WTC11 (cell line): ENCODE measurements at regions not wholly inside any gene's neighbourhood (a gene's known extent, or its start where the extent isn't known, plus 50 kb on each side); places are given as distances from the start of the nearest gene placed in this dataset.

Experiments
- ATAC-seq: fragments of 200-7000 bp; cut with Tn5 transposase; 2 replicates; pipeline ENCODE4 v1.10.0; 2021; ENCODE audit warnings: mild to moderate bottlenecking, moderate library complexity
- CTCF ChIA-PET: fragments of 300-600 bp; sonication (Branson Sonifier 250); formaldehyde crosslinking; loops from one replicate; lab custom pipeline; 2021; ENCODE audit warnings: antibody characterized with exemption; lab: Charles Lee
- POLR2A ChIA-PET: fragments of 350-600 bp; sonication (Branson Sonifier 250); formaldehyde crosslinking; loops from one replicate; lab custom pipeline; 2021; ENCODE audit warnings: antibody characterized with exemption; lab: Charles Lee
- DNase-seq: peaks from one replicate; pipeline ENCODE4 v3.0.0; 2021; ENCODE audit warnings: low spot score
- H3K27ac Mint-ChIP-seq: 2 replicates; pipeline ENCODE4 v1.8.0; 2021; ENCODE audit warnings: mixed read lengths
- H3K27me3 Mint-ChIP-seq: 2 replicates; pipeline ENCODE4 v1.8.0; 2021; ENCODE audit warnings: low read depth, mild to moderate bottlenecking, moderate library complexity, mixed read lengths
- H3K36me3 Mint-ChIP-seq: 2 replicates; pipeline ENCODE4 v1.8.0; 2021; ENCODE audit warnings: mixed read lengths
- H3K4me1 Mint-ChIP-seq: 2 replicates; pipeline ENCODE4 v1.8.0; 2022; ENCODE audit warnings: mixed read lengths
- H3K4me3 Mint-ChIP-seq: 2 replicates; pipeline ENCODE4 v1.8.0; 2021; ENCODE audit warnings: mild to moderate bottlenecking, moderate library complexity, mixed read lengths
- H3K9me3 Mint-ChIP-seq: 2 replicates; pipeline ENCODE4 v1.8.0; 2021; ENCODE audit warnings: mixed read lengths
- CREM ChIP-seq: sonication (generic); formaldehyde crosslinking; IDR thresholded peaks from 2 replicates; pipeline ENCODE4 v1.8.1; 2022; ENCODE audit warnings: mild to moderate bottlenecking, missing genetic modification reagents, moderate library complexity
- HMGA2 ChIP-seq: fragments of 250-450 bp; sonication (Bioruptor Pico); IDR thresholded peaks from 2 replicates; pipeline ENCODE4 v1.4.0; 2021; ENCODE audit warnings: mild to moderate bottlenecking, moderate library complexity
- MXD4 ChIP-seq: fragments of 250-450 bp; sonication (Bioruptor Pico); IDR thresholded peaks from 2 replicates; pipeline ENCODE4 v1.8.0; 2021; ENCODE audit warnings: mild to moderate bottlenecking, moderate library complexity, borderline replicate concordance
- PREB ChIP-seq: sonication (generic); formaldehyde crosslinking; IDR thresholded peaks from 2 replicates; pipeline ENCODE4 v1.8.1; 2022; ENCODE audit warnings: mild to moderate bottlenecking, missing genetic modification reagents, moderate library complexity, borderline replicate concordance
- PRRX2 ChIP-seq: fragments of 250-450 bp; sonication (Bioruptor Pico); IDR thresholded peaks from 2 replicates; pipeline ENCODE4 v1.8.0; 2021; ENCODE audit warnings: mild to moderate bottlenecking
- RORB ChIP-seq: fragments of 250-450 bp; sonication (Bioruptor Pico); IDR thresholded peaks from 2 replicates; pipeline ENCODE4 v1.9.0; 2021; ENCODE audit warnings: mild to moderate bottlenecking
- SMAD3 ChIP-seq: sonication (generic); formaldehyde crosslinking; IDR thresholded peaks from 2 replicates; pipeline ENCODE4 v1.8.0; 2022; ENCODE audit warnings: missing genetic modification reagents, mild to moderate bottlenecking, borderline replicate concordance
- SP1 ChIP-seq: sonication (generic); formaldehyde crosslinking; conservative IDR thresholded peaks from 2 replicates; pipeline ENCODE4 v1.8.1; 2022; ENCODE audit warnings: missing genetic modification reagents
- STAT6 ChIP-seq: sonication (generic); formaldehyde crosslinking; conservative IDR thresholded peaks from 2 replicates; pipeline ENCODE4 v1.8.1; 2023; ENCODE audit warnings: mild to moderate bottlenecking, low read depth, missing genetic modification reagents, moderate library complexity
- ZNF317 ChIP-seq: sonication (generic); formaldehyde crosslinking; IDR thresholded peaks from 2 replicates; pipeline ENCODE4 v1.8.1; 2023; ENCODE audit warnings: low read depth, mild to moderate bottlenecking, moderate library complexity, missing genetic modification reagents, borderline replicate concordance
- TF ChIP-seq, protein P1 (sequence below): fragments of 250-450 bp; sonication (Bioruptor Pico); IDR thresholded peaks from 2 replicates; pipeline ENCODE4 v1.9.0; 2021; ENCODE audit warnings: moderate library complexity, mild to moderate bottlenecking, inconsistent platforms, borderline replicate concordance
- TF ChIP-seq, protein P2 (sequence below): sonication (generic); formaldehyde crosslinking; IDR thresholded peaks from 2 replicates; pipeline ENCODE4 v1.8.0; 2022; ENCODE audit warnings: missing genetic modification reagents
- TF ChIP-seq, protein P3 (sequence below): sonication (generic); formaldehyde crosslinking; IDR thresholded peaks from 2 replicates; pipeline ENCODE4 v1.8.1; 2023; ENCODE audit warnings: mild to moderate bottlenecking, missing genetic modification reagents, moderate library complexity

GRCh38 chr9:105178076-105178475 is 66.4 kb upstream of the SLC44A1 start (continued):
- TF ChIP-seq STAT6 (CRISPR knock-in tag) (no peak), RORB (CRISPR knock-in tag) (no peak)

DNA sequence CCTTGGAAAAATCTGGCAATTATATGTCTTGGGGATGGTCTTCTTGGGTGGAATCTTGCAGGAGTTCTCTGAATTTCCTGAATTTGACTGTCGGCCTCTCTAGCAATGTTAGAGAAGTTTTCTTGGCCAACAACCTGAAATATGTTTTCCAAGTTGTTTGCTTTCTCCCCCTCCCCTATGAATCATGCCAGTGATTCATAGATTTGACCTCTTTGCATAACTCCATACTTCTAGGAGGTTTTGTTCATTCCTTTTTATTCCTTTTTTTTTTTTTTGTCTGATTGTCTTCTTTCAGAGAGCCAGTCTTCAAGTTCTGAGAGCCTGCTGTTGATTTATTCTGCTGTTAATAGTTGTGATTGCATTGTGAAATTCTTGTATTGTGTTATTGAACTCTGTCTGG is 56.7 kb upstream of the SLC44A1 start:
- Mint-ChIP-seq H3K27ac (no peak overlapping the region), H3K9me3 (peaks cover 38% of the 10 kb centered on the region), H3K36me3 (peaks cover 8% of the 10 kb centered on the region; the same call in 1 of the 2 replicates), H3K4me3 (no peak overlapping the region), H3K4me1 (no peaks in the 10 kb centered on the region), H3K27me3 (no peaks in the 10 kb centered on the region)
- POLR2A ChIA-PET = no interaction called here
- TF ChIP-seq HMGA2 (CRISPR knock-in tag) (no peak), MXD4 (CRISPR knock-in tag) (no peak), PREB (no peak), SMAD3 (CRISPR knock-in tag) (no peak), CREM (CRISPR knock-in tag) (no peak), ZNF317 (CRISPR knock-in tag) (no peak), SP1 (CRISPR knock-in tag) (no peak), PRRX2 (CRISPR knock-in tag) (no peak)
- TF ChIP-seq, protein P1, sequence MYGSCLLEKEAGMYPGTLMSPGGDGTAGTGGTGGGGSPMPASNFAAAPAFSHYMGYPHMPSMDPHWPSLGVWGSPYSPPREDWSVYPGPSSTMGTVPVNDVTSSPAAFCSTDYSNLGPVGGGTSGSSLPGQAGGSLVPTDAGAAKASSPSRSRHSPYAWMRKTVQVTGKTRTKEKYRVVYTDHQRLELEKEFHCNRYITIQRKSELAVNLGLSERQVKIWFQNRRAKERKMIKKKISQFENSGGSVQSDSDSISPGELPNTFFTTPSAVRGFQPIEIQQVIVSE (CRISPR knock-in tag) = no peak
- TF ChIP-seq, protein P2, sequence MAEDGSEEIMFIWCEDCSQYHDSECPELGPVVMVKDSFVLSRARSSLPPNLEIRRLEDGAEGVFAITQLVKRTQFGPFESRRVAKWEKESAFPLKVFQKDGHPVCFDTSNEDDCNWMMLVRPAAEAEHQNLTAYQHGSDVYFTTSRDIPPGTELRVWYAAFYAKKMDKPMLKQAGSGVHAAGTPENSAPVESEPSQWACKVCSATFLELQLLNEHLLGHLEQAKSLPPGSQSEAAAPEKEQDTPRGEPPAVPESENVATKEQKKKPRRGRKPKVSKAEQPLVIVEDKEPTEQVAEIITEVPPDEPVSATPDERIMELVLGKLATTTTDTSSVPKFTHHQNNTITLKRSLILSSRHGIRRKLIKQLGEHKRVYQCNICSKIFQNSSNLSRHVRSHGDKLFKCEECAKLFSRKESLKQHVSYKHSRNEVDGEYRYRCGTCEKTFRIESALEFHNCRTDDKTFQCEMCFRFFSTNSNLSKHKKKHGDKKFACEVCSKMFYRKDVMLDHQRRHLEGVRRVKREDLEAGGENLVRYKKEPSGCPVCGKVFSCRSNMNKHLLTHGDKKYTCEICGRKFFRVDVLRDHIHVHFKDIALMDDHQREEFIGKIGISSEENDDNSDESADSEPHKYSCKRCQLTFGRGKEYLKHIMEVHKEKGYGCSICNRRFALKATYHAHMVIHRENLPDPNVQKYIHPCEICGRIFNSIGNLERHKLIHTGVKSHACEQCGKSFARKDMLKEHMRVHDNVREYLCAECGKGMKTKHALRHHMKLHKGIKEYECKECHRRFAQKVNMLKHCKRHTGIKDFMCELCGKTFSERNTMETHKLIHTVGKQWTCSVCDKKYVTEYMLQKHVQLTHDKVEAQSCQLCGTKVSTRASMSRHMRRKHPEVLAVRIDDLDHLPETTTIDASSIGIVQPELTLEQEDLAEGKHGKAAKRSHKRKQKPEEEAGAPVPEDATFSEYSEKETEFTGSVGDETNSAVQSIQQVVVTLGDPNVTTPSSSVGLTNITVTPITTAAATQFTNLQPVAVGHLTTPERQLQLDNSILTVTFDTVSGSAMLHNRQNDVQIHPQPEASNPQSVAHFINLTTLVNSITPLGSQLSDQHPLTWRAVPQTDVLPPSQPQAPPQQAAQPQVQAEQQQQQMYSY = no peak
- DNase-seq (no peak), ATAC-seq (no peak)
- CTCF ChIA-PET = interaction anchor here (0.7 to 1.2 kb wide), 2 partner anchors 57 to 288 kb away, joined by 3 read pairs; partner anchors contain the start of gene SLC44A1

DNA sequence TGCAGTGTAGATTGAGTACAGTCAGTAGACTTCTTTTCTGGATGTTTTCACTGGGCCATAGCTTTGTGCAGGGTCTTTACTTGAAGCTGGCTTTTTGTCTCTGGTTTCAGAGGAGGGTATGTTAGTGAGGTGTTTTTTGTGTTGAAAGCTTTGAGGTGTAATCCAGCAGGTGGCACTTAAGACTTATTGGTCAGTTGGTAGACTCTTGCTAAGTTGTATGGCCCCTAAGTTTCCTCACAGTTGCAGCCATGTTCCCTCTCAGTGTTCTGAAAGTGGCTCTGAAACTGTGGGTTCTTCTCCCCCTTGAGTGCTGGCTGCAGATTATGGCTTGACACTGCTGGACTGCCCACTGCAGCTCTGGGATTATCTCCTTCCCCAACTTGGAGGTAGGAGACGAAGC is 55.7 kb upstream of the SLC44A1 start:
- TF ChIP-seq, protein P3, sequence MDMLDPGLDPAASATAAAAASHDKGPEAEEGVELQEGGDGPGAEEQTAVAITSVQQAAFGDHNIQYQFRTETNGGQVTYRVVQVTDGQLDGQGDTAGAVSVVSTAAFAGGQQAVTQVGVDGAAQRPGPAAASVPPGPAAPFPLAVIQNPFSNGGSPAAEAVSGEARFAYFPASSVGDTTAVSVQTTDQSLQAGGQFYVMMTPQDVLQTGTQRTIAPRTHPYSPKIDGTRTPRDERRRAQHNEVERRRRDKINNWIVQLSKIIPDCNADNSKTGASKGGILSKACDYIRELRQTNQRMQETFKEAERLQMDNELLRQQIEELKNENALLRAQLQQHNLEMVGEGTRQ (CRISPR knock-in tag) = no peak
- TF ChIP-seq, protein P2 = no peak
- no peak for ATAC-seq
- Mint-ChIP-seq H3K9me3 (peaks cover 34% of the 10 kb centered on the region), H3K27ac (no peak overlapping the region), H3K4me1 (no peaks in the 10 kb centered on the region), H3K27me3 (no peaks in the 10 kb centered on the region), H3K4me3 (no peak overlapping the region), H3K36me3 (peaks cover 8% of the 10 kb centered on the region; the same call in 1 of the 2 replicates)
- ChIA-PET POLR2A (no interaction called here), CTCF (interaction anchor here (0.7 to 1.2 kb wide), 2 partner anchors 56 to 289 kb away, joined by 3 read pairs; partner anchors contain the start of gene SLC44A1)
- no peak for DNase-seq
